ENCODE measurements at regions not wholly inside any gene's neighbourhood (a gene's known extent, or its start where the extent isn't known, plus 50 kb on each side); places are given as distances from the start of the nearest gene placed in this dataset.
"Not testable (repeated sequence)": the region's sequence is repeated elsewhere in the genome, so short reads cannot be mapped to it uniquely, and the experiment has no call there.

DNA sequence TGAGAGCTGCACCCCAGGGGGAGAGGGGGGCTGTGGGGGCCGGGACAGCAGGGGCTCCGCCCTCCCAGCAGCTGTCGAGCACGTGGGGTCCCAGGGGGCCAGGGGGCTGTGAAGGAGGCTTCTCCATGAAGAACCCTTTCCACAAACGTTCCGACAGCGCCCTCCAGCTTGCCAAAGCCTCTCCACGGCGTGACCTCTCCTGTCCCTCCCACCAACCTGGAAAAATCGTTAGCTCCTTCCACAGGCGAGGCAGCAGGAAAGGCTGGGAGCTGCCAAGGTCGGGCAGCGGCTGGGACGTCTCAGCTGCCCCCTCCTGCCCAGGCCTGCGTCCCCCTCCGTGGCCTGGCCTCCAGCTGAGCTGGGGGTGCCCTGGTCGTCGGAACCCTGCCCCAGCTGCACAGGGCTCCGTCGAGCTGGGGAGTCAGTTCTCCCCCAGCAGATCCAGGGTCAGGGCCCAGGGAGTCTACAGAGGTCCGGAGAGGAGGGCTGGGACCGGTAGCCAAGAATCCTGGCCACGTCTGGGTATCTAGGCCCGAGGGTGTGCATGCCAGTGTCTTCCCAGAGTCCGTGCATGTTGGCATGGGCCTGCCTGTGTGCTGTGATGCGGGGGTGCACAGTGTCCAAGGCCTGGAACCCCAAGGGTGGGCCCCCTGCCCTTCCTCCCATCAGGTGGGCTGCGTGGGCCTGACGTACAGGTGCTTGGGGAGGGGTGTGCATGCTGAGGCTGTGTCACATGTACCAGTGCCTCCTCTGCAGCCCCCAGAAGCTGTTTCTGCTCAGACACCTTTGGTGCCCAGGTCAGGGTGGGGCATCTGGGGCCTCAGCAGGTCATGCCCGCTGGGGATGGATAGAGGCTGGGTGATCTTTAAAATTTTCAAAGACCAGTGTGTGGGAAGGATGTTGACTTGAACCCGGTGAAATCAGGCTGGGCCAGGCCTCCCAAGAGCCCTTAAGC is 66.5 kb downstream of the UNCX start:
- no peak for DNase-seq

DNA sequence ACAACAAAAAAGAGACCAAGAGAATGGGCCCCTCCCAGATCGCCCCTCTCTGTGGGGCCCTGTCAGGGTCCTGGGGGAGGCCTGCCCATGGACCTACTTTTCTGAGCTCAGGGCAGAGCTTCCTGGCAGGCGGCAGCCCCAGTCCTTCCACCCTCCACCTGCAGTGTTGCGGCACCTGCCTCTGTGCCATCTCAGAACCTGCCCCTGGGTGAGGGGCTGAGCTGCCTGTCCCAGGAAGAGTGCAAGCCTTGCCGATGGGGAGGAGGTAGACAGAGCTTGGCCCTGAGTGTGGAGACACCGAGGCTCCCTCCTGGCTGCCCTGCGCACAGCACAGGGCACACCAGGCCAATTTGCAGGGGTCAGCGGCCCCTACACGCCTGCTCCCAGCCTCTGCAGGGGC is 67.5 kb downstream of the UNCX start:
- DNase-seq: no peak

DNA sequence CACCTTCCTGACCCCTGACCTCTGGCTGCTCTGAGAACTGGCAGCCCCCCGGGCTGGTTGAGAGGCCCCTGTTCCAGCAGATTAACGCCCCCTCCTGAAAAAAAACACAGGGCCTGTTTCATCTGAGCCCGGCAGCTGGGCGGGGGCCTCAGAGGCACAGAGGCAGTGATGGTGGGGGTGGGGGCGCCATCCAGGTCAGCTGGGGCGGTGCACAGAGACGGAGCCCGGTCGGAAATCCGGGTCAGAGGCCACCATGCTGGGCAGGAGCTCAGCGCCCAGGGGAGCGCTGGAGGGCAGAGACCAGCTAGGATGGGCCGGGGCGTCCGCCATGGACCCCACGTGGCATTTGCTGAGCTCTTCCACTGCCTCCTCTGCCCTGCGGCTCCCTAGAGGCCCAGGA is 68.0 kb downstream of the UNCX start:
- DNase-seq: no peak

DNA sequence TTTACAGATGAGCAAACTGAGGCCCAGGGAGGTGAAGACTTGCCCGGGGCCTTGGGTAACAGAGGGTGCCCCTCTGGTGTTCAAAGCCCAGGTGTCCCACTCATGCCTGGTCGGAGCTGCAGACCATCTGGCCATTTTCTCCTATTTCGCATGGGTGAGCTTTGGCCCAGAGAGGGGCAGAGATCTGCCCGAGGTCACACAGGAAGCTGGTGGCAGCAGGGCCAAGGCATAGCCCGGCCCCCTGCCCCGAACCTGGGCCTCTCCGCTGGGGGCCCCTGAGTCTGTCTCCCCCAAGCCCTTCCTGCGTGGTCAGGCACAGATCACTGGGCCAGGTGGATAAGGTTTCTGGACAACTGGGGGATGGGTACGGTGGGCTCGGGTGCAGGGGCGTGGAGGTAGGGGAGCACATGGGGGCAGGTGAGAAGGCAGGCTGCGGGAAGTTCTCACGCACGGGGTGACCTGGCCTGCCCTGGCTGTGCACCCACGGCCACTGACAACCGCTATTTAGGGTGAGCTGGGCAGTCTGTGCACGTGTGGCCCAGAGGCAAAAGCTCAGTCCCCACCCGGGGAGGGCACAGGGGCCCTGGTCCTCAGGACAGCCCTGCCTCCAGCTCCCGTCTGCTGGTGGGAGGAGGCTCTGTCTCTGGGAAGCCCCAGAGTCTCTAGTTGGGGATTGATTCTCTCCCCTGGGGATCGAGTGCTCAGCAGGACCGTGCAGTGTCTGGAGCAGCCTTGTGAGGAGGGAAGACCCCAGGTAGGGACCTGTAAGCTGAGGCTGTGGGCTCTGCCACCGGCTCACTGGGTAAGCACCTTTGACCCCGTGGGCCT is 68.6 kb downstream of the UNCX start:
- DNase-seq: no peak

DNA sequence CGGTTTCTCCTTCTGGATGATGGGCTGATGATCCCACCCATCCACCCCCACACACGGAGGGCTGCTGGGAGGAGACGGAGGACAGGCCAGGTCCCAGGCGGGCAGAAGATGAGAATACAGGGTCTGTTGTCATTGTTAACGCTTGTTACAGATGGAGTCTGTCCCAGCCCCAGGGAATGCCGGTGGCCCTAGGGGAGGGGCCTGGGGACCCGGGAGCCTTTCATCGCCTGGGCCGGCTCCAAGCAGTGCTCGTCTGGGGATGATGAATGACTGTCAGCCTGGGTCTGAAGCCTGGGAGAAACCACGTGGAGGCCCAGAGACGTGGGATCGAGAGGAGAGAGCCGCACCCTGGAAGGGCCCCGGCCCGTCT is 69.2 kb downstream of the UNCX start:
- no peak for DNase-seq

DNA sequence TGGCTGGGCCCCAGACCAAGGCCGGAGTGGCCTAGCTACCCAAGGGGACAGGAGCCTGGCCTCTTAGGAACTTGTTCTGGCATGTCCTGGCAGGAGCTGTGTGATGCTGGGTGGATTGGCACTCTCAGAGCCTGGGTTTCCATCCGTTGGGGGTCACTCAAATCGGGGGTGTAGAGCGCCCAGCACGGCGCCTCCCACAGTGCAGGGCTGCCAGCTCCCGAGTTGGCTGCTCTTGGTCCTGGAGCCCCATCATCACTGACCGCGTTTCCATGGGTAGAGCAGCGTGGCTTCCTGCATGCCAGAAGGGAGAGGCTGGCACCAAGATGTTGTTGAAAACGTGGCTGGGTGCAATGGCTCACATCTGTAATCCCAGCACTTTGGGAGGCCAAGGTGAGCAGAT is 70.3 kb downstream of the UNCX start:
- DNase-seq: no peak

DNA sequence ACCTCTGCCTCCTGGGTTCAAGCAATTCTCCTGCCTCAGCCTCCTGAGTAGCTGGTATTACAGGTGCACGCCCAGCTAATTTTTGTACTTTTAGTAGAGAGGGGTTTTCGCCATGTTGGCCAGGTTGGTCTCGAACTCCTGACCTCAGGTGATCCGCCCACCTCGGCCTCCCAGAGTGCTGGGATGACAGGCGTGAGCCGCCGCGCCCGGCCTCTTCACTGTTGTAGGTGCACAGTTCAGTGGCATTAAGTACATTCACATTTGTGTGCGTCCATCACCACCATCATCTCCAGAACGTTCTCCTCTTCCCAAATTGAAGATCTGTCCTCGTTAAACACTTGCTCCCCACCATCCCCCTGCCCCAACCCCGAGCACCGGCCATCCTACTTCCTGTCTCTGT is 71.3 kb downstream of the UNCX start:
- not testable (repeated sequence) for DNase-seq

DNA sequence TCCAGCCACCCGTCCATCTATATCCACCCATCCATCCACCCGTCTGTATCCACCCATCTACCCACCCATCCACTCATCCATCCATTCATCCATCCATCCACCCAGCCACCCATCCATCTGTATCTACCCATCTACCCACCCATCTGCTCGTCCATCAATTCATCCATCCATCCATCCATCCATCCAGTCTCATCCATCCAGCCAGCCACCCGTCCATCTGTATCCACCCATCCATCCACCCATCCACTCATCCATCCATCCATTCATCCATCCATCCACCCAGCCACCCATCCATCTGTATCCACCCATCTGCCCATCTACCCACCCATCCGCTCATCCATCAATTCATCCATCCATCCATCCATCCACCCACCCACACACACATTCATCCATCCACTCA is 73.2 kb downstream of the UNCX start:
- no peak for DNase-seq

DNA sequence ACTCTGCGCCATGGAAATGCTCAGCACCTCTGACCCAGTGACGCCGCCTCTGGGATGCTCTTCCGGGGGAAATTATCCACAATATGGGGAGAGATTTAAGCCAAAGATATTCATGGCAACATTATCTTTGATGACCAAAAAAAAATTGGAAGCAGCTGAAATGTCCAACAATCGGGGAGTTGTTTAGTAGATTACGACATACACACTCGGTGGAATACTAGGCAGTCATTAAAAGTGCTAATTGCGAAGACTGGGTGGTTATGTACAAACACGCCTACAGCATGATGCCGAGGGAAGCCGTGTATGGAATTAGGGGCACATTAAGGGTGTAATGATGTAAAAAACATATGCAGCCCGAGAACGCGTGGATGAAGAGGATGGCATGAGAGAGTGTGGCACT is 75.2 kb downstream of the UNCX start:
- no peak for DNase-seq

DNA sequence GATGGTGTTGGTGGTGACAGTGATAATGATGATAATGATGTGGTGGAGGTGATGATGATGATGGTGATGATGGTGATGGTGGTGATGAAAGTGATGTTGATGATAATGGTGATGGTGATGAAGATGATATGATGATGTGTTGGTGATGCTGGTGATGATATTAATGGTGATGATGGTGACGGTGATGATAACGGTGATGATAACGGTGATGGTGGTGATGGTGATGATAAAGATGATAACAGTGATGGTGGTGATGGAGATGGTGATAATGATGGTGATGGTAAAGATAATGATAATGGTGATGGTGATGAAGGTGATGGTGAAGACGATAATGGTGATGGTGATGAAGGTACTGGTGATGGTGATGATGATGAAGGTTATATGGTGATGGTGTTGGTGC is 76.6 kb downstream of the UNCX start:
- no peak for DNase-seq

DNA sequence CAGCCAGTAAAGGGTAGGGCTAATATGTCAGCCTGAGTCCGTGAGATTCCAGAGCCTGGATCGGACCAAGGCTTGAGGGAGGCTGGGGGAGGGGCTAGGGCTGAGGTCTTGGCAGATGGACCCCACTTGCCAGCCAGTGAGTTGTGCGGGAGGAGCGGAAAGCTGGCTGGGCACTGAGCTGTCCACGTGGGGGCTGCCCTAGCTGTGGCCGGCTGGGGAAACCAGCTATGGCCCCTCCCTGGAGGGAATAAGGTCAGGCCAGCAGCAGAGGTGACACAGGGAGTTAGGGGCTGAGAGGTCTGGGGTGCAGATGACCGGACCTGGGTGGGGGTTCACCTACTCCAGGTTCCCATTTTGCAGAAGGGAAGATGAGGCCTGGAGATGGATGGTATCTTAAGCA is 77.3 kb downstream of the UNCX start:
- no peak for DNase-seq

DNA sequence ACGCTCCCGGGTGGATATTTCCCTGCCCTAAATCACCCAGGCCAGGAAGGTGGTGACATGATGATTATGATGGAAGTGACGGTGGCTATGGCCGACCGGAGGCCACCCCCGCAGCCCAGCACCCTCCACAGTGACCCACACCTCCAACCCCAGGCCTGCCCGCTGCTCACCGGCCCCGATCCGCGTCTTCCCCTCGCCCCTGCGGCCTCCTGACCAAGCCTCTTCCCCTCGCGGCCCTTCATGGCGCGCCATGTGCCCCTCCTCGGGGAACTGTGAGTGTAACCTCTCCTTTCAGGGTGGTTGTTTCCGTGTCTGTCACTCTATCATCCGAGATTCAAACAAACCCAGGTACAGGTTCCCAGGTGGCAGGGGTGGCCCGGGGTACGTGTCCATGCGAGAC is 78.3 kb downstream of the UNCX start:
- DNase-seq: no peak

DNA sequence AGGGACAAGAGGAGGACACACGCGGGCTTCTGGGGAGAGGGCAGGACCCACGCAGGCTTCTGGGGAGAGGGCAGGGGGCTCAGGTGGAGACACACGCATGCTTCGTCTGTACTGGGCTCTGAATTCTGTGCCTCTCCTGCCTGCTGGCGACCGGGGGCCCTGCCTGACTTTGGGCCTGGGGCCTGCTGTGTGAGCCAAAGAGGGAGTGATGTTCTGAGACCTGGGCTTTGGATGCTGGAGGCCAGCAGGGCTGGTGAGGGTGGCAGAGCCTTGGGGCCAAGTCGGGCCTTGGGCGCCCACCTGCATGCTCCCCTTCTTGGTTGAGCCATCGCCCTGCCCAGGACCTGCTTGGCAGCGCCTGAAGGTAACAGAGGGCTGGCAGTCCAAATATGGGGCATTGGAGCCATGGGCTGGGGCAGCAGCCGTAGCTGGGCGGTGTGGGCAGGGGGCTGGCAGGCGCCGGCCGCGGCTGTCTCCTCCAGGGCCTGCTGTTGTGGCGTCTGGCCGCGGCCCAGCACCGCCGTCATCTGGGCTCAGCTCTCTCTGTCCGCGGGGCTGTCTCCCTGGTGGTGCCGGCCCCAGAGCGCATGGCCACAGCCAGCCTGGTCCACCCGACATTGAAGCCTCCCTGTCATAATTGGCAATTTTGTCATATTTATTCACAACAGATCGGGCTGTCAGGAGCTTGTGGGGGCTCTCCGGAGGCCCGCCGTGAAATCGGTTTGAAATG is 78.9 kb downstream of the UNCX start:
- no peak for DNase-seq

DNA sequence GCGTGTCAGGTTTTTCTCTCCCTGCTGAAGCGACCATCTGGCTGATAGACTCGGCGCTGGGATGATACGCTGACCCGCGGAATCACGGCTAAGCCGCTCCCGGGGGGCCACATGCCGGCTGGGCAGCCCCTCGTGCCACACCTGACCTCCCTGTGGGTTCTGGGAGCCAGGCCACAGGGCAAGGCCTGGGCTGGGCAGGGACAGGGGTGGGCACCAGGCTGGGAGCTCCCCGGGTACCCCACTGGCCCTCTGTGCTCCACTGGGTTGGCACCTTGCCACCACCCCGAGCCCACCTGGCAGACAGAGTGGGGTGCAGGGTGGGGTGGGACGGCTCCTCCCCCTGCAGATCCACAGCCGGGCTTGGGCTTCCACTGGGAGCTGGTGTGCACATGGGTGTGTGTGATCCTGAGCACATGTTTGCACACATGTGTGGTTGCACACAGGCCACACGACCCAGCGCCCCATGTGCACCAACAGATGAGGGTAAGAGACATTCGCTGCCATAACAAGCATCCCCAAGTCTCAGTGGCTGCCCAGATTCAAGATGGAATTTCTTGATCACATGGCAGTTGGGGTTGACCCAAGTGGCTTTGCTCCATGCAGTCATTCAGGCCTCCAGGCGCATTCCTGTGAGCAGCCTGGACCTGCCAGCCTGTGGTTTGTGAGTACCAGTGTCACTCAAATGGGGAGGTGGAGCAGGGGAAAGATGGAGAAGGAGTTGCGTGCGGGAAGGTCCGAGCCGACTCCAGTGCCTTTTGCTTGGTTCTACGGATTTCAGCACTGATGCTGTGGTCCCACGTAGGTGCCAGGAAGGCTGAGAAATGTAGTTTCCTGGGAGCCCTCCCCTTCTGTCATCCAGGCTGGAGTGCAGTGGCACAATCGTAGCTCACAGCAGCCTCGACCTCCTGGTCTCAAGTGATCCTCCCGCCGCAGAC is 79.7 kb downstream of the UNCX start:
- DNase-seq: no peak

DNA sequence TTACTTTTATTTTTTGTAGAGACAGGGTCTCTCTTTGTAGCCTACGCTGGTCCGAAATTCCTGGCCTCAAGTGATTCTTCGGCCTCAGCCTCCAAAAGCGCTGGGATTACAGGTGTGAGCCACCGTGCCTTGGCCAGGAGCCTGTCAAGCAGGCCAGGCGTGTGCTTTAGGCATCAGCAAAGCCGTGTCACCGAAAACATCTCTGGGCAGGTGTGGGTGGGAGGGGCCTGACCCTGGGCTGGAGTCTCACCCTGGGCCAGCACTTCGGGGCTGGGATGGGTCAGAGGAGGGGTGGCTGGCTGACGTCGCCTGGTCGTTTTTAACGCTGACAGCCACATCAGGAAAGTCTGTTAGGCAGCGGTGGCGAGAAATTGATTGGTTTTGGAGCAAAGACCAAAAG is 80.9 kb downstream of the UNCX start:
- no peak for DNase-seq

DNA sequence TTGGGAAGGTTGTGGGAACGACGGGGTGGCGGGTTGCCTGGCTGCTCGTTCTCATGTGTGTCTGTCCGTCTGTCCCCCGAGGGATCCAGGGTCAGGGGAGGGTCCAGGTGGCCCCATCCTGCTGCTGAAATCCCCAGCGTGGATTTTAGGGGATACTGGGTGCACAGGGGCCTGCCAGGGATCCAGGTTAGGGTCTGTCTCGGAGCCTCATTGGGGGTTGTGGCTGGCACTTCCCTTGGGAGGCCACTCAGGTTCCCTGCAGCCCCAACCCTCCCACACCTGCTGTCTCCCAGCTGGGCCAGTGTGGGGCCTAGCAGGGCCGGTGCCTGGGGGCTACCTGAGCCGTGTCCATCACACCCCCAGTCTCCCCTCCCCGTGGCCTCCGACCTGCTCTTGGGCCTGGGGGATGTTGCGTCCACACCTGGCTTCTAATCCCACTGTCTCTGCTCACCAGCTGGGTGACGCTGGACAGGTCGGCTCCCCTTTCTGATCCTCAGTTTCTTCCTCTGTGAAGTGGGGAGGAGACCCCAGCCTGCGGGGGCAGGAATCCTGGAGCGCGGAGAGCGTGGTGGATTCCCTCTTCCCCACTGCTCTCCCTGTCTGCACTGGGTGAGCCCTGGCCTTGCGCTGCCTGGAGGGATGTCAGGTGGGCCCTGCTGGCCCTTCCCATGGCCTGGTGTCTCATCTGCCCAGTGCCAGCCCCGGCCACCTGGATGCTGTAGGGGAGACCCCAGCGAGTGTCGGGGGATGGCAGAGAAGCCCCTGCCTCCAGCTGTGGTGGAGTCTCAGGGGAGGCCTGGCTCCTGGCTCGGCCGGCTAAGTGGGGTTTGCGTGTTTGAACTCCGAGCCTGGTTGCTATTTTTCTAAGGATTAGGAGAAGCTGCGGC is 81.6 kb downstream of the UNCX start:
- DNase-seq: no peak

DNA sequence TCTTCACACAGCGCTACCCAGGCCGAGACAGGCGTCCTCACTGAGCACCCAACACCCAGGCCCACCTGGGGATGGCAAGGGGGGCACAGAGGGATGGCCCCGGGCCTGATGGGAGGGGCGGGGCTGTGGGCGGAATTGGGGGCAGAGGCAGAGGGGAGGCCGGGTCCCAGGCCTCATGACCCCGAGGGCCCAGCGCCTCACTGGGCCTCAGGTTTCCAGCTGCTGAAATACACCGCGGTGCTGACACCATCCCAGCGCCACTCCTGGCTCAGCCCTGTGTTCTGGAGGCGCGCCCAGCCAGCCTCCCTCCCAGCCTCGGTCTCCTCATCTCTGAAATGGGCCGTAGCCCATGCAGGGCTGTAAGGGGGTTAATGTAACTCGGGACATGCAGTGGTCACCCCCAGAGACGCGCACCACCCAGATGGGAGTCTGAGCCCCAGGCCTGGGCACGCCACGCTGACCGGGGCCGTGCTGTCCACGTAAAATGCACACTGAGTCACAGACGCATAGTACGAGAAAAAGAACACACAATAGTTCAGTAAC is 82.3 kb downstream of the UNCX start:
- DNase-seq: no peak

DNA sequence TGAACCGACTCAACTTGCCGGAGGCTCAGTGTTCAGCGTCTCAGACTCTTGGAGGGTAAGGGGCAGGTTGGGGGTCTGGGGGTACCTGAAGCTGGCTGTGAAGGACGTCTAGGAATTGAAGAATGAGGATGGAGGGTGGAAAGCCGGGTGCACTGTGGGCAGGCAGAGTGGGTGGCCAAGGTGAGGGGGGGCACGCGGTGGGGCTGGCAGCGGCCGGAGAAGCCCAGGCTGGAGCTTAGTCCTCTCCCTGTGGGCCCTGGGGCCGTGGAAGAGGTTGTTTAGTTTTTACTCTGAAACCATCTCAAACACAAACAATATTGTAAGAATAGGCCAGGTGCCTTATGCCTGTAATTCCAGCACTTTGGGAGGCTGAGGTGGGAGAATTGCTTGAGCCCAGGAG is 83.4 kb downstream of the UNCX start:
- DNase-seq: no peak

DNA sequence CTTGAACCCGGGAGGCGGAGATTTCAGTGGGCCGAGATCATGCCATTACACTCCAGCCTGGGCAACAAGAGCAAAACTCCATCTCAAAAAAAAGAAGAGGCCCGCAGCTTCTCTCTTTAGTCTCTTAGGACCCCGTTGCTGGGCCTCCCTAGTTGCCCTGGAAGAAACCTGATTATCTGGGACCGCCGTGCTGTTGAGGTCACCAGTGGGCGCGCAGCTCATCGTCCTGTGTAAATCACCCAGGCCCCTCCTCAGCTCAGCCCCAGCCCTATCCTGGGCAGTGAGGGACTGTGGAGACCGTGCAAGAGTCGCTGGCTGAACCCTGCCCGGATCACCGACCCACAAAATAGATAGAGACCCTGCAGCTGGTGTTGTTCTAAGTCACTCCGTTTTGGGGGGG is 85.0 kb downstream of the UNCX start:
- DNase-seq: no peak

DNA sequence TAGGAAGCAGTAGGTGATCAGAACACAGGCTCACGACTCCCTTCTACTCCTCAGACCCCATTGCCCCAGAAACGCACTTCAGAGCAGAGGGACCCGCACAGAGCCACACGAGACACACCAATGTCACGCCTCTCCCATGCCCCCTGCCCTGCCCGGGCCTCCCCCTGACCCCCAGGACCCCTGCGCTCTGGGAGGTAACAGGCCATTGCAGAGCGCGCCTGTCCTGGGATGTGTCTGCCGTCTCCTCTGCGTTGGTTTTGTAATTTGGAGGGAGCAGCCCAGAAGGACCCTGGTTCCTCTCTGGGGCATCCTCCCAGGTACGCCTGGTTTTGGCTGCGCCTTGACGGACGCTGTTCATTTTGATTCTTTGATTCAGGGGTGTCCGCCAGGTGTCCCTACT is 85.4 kb downstream of the UNCX start:
- no peak for DNase-seq

Data from amygdala (tissue), 56 donors.